ENCODE measurements at regions not wholly inside any gene's neighbourhood (a gene's known extent, or its start where the extent isn't known, plus 50 kb on each side); places are given as distances from the start of the nearest gene placed in this dataset.
"Not testable (repeated sequence)": the region's sequence is repeated elsewhere in the genome, so short reads cannot be mapped to it uniquely, and the experiment has no call there.

- Histone ChIP-seq H3K4me3 (no peak overlapping the region), H2AFZ (no peak overlapping the region), H3K4me1 (ENCODE audit: insufficient read depth) (no peaks in the 10 kb centered on the region), H3K36me3 (replicated peaks; ENCODE audit: insufficient read depth, low read depth) (no peaks in the 10 kb centered on the region), H3K27me3 (no peaks in the 10 kb centered on the region), H3K4me2 (no peak overlapping the region), H3K27ac (no peak overlapping the region), H3K79me2 (no peaks in the 10 kb centered on the region), H3K9me3 (ENCODE audit: low read depth) (no peaks in the 10 kb centered on the region), H3K9me2 (replicated peaks; ENCODE audit: insufficient read depth) (no peaks in the 10 kb centered on the region), H4K20me1 (ENCODE audit: insufficient read depth, poor library complexity, severe bottlenecking) (no peaks in the 10 kb centered on the region)
- WGBS (ENCODE audit: low lambda C conversion rate, missing lambda C conversion rate) = 87% methylated on average over 2 of the region's 2 CpGs
- no peak for TF ChIP-seq EZH2phosphoT487 (IDR thresholded peaks at IDR 0.05; ENCODE audit: low read depth, severe bottlenecking, unreplicated experiment)
- TF ChIP-seq EZH2 (IDR thresholded peaks at IDR 0.05; ENCODE audit: borderline replicate concordance) = no peak
- TF ChIP-seq, protein P1, sequence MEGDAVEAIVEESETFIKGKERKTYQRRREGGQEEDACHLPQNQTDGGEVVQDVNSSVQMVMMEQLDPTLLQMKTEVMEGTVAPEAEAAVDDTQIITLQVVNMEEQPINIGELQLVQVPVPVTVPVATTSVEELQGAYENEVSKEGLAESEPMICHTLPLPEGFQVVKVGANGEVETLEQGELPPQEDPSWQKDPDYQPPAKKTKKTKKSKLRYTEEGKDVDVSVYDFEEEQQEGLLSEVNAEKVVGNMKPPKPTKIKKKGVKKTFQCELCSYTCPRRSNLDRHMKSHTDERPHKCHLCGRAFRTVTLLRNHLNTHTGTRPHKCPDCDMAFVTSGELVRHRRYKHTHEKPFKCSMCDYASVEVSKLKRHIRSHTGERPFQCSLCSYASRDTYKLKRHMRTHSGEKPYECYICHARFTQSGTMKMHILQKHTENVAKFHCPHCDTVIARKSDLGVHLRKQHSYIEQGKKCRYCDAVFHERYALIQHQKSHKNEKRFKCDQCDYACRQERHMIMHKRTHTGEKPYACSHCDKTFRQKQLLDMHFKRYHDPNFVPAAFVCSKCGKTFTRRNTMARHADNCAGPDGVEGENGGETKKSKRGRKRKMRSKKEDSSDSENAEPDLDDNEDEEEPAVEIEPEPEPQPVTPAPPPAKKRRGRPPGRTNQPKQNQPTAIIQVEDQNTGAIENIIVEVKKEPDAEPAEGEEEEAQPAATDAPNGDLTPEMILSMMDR (IDR thresholded peaks at IDR 0.05; ENCODE audit: poor library complexity) = no peak
- no peak for DNase-seq (ENCODE audit: low spot score)
Measured at GRCh38 chr1:220426989-220427388, 100.9 kb upstream of the MARK1 start.

DNA sequence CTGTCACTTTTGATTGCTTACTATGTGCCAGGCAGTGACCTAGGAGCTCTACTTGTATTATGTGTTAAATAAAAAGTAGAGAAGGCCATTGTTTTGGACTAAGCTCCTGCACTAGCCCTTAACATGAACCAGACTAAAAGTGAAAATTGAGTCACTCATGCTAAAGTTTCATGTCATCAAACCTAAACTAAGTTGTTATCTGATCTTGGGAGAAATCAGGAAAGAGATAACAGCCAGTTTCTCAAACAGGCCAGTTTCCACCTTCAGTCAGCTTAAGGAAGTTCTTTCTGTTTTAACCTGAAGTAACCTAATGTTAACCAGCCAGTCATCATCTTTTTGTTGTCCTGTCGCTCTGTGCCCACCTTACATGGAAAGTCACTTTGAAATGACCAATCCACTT, 102.1 kb upstream of the MARK1 start:
- Histone ChIP-seq H3K9me3 (ENCODE audit: low read depth) (no peaks in the 10 kb centered on the region), H3K9me2 (replicated peaks; ENCODE audit: insufficient read depth) (no peaks in the 10 kb centered on the region), H4K20me1 (ENCODE audit: insufficient read depth, poor library complexity, severe bottlenecking) (no peaks in the 10 kb centered on the region), H3K27ac (no peak overlapping the region), H3K4me1 (ENCODE audit: insufficient read depth) (peaks cover 2% of the 10 kb centered on the region), H2AFZ (no peak overlapping the region), H3K79me2 (no peaks in the 10 kb centered on the region), H3K36me3 (replicated peaks; ENCODE audit: insufficient read depth, low read depth) (no peaks in the 10 kb centered on the region), H3K27me3 (no peaks in the 10 kb centered on the region), H3K4me2 (no peak overlapping the region), H3K4me3 (no peak overlapping the region)
- WGBS (ENCODE audit: low lambda C conversion rate, missing lambda C conversion rate) = 69% methylated on average over 1 of the region's 1 CpG
- DNase-seq (ENCODE audit: low spot score) = no peak
- TF ChIP-seq EZH2phosphoT487 (IDR thresholded peaks at IDR 0.05; ENCODE audit: low read depth, severe bottlenecking, unreplicated experiment) (no peak), EZH2 (IDR thresholded peaks at IDR 0.05; ENCODE audit: borderline replicate concordance) (no peak)
- TF ChIP-seq, protein P1 (IDR thresholded peaks at IDR 0.05; ENCODE audit: poor library complexity) = no peak

GRCh38 chr1:220421508-220421907, 106.4 kb upstream of the MARK1 start:
- Histone ChIP-seq H3K27me3 (no peaks in the 10 kb centered on the region), H3K36me3 (replicated peaks; ENCODE audit: insufficient read depth, low read depth) (no peaks in the 10 kb centered on the region), H3K27ac (no peak overlapping the region), H3K9me3 (ENCODE audit: low read depth) (no peaks in the 10 kb centered on the region), H2AFZ (no peak overlapping the region), H3K4me2 (no peak overlapping the region), H3K4me3 (no peak overlapping the region), H4K20me1 (ENCODE audit: insufficient read depth, poor library complexity, severe bottlenecking) (no peaks in the 10 kb centered on the region), H3K79me2 (no peaks in the 10 kb centered on the region), H3K4me1 (ENCODE audit: insufficient read depth) (peaks cover 7% of the 10 kb centered on the region), H3K9me2 (replicated peaks; ENCODE audit: insufficient read depth) (no peaks in the 10 kb centered on the region)
- WGBS (ENCODE audit: low lambda C conversion rate, missing lambda C conversion rate) = 62% methylated on average over 2 of the region's 2 CpGs
- no peak for DNase-seq (ENCODE audit: low spot score)
- TF ChIP-seq EZH2phosphoT487 (IDR thresholded peaks at IDR 0.05; ENCODE audit: low read depth, severe bottlenecking, unreplicated experiment) (no peak), EZH2 (IDR thresholded peaks at IDR 0.05; ENCODE audit: borderline replicate concordance) (no peak)
- TF ChIP-seq, protein P1 (IDR thresholded peaks at IDR 0.05; ENCODE audit: poor library complexity) = no peak

DNA sequence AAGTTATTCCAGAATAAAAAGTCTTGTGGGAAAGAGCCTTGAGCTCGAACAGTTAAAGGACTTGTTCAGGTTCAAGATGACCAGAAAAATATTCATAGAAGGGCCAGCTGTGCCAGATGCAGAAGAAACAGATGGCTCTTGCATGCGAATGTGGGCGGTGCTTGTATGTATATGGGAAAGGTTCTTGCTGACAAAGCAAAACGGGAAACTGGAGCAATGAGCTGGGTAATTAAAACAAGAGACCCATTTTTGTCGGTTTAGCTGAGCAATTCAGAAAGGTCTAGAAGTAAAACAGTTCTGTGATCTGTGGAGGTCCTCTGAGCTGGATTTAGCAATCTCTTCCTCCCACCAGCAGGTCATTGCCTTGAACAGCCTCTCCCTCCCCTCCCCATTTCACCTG, 107.2 kb upstream of the MARK1 start:
- Histone ChIP-seq H3K36me3 (replicated peaks; ENCODE audit: insufficient read depth, low read depth) (no peaks in the 10 kb centered on the region), H3K79me2 (no peaks in the 10 kb centered on the region), H3K9me2 (replicated peaks; ENCODE audit: insufficient read depth) (no peaks in the 10 kb centered on the region), H3K4me3 (no peak overlapping the region), H3K9me3 (ENCODE audit: low read depth) (no peaks in the 10 kb centered on the region), H3K27ac (no peak overlapping the region), H3K4me2 (no peak overlapping the region), H3K27me3 (no peaks in the 10 kb centered on the region), H2AFZ (no peak overlapping the region), H3K4me1 (ENCODE audit: insufficient read depth) (peaks cover 7% of the 10 kb centered on the region), H4K20me1 (ENCODE audit: insufficient read depth, poor library complexity, severe bottlenecking) (no peaks in the 10 kb centered on the region)
- 62% methylated on average over 5 of the region's 5 CpGs for WGBS (ENCODE audit: low lambda C conversion rate, missing lambda C conversion rate)
- TF ChIP-seq EZH2phosphoT487 (IDR thresholded peaks at IDR 0.05; ENCODE audit: low read depth, severe bottlenecking, unreplicated experiment) = no peak
- no peak for TF ChIP-seq EZH2 (IDR thresholded peaks at IDR 0.05; ENCODE audit: borderline replicate concordance)
- TF ChIP-seq, protein P1 (IDR thresholded peaks at IDR 0.05; ENCODE audit: poor library complexity) = no peak
- DNase-seq (ENCODE audit: low spot score) = no peak

GRCh38 chr1:220412382-220412781, 115.6 kb upstream of the MARK1 start:
- H3K9me2 ChIP-seq (replicated peaks; ENCODE audit: insufficient read depth); H3K9me3 ChIP-seq (ENCODE audit: low read depth); H3K4me3 ChIP-seq; DNase-seq (ENCODE audit: low spot score); H3K27ac ChIP-seq; H3K79me2 ChIP-seq; H4K20me1 ChIP-seq (ENCODE audit: insufficient read depth, poor library complexity, severe bottlenecking); H2AFZ ChIP-seq; H3K36me3 ChIP-seq (replicated peaks; ENCODE audit: insufficient read depth, low read depth); H3K27me3 ChIP-seq; H3K4me2 ChIP-seq: not testable (repeated sequence)
- peaks cover 22% of the 10 kb centered on the region for H3K4me1 ChIP-seq (ENCODE audit: insufficient read depth)
- WGBS (ENCODE audit: low lambda C conversion rate, missing lambda C conversion rate) = 90% methylated on average over 16 of the region's 19 CpGs

Measured in hepatocyte (in vitro differentiated cells).